Left ventricle myocardium inferior (tissue), 1 donor: ENCODE measurements at regions not wholly inside any gene's neighbourhood (a gene's known extent, or its start where the extent isn't known, plus 50 kb on each side); places are given as distances from the start of the nearest gene placed in this dataset.

ENCODE experiments used
- DNase-seq: peaks from one replicate; pipeline ENCODE4 v3.0.0-alpha.2; 2020
- H3K27ac ChIP-seq: fragments of 200-600 bp; replicated peaks from 2 replicates; pipeline ENCODE4 v1.8.0; 2021
- H3K27me3 ChIP-seq: fragments of 200-600 bp; 2 replicates; pipeline ENCODE4 v1.8.0; 2021; ENCODE audit warnings: low read depth
- H3K36me3 ChIP-seq: fragments of 200-600 bp; 2 replicates; pipeline ENCODE4 v1.8.0; 2021
- H3K4me1 ChIP-seq: fragments of 200-600 bp; 2 replicates; pipeline ENCODE4 v1.8.0; 2021
- H3K4me3 ChIP-seq: fragments of 200-600 bp; 2 replicates; pipeline ENCODE4 v1.8.0; 2021; ENCODE audit warnings: mild to moderate bottlenecking, moderate library complexity
- H3K9me3 ChIP-seq: fragments of 200-600 bp; replicated peaks from 2 replicates; pipeline ENCODE4 v1.8.0; 2021
- intact Hi-C: fragments of 100-400 bp; cut with micrococcal nuclease; formaldehyde crosslinking; loops from one replicate; pipeline ENCODE4 v1.11.0; 2022
- TF ChIP-seq, protein P1 (sequence below): fragments of 200-600 bp; IDR thresholded peaks from 2 replicates; pipeline ENCODE4 v1.8.0; 2021; ENCODE audit warnings: antibody characterized with exemption, mild to moderate bottlenecking, borderline replicate concordance
- donor health status: DM: no; HTN: yes; CAD: no; lungs with severe emphysema.

GRCh38 chr4:185893500-185893899 is 81.5 kb upstream of the SORBS2 start:
- TF ChIP-seq, protein P1, sequence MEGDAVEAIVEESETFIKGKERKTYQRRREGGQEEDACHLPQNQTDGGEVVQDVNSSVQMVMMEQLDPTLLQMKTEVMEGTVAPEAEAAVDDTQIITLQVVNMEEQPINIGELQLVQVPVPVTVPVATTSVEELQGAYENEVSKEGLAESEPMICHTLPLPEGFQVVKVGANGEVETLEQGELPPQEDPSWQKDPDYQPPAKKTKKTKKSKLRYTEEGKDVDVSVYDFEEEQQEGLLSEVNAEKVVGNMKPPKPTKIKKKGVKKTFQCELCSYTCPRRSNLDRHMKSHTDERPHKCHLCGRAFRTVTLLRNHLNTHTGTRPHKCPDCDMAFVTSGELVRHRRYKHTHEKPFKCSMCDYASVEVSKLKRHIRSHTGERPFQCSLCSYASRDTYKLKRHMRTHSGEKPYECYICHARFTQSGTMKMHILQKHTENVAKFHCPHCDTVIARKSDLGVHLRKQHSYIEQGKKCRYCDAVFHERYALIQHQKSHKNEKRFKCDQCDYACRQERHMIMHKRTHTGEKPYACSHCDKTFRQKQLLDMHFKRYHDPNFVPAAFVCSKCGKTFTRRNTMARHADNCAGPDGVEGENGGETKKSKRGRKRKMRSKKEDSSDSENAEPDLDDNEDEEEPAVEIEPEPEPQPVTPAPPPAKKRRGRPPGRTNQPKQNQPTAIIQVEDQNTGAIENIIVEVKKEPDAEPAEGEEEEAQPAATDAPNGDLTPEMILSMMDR, result no peak
- intact Hi-C loops, result no loop called here
- H3K27me3 ChIP-seq, result no peaks in the 10 kb centered on the region
- no peaks in the 10 kb centered on the region for H3K4me1 ChIP-seq
- DNase-seq, result no peak
- no peaks in the 10 kb centered on the region for H3K36me3 ChIP-seq
- no peak overlapping the region for H3K27ac ChIP-seq
- H3K4me3 ChIP-seq, result no peak overlapping the region
- peaks cover 8% of the 10 kb centered on the region for H3K9me3 ChIP-seq

DNA sequence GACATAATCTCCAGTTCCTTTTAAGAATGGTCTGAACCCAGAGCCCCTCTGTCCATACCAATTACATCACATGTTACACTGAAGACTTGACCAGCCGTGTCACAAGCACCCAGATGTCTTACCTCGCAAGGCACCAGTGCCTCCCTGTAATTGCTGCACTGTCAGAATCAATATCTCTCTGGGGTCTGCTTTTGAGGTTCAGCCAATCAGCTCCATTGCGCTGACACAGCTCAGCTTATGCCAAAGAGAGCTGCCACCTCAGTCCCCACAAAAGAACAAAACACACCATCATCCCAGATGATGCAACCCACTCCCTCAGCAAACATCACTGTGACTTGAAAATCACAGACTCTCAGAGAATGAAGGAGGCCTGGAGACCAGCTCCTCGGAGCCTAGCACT is 82.5 kb upstream of the SORBS2 start:
- H3K4me1 ChIP-seq, result no peaks in the 10 kb centered on the region
- no peak overlapping the region for H3K27ac ChIP-seq
- no peak overlapping the region for H3K4me3 ChIP-seq
- TF ChIP-seq, protein P1, result no peak
- no peaks in the 10 kb centered on the region for H3K36me3 ChIP-seq
- no peaks in the 10 kb centered on the region for H3K27me3 ChIP-seq
- DNase-seq, result no peak
- intact Hi-C loops, result no loop called here
- H3K9me3 ChIP-seq, result no peaks in the 10 kb centered on the region

- TF ChIP-seq, protein P1, result no peak
- Histone ChIP-seq H3K27ac (no peak overlapping the region), H3K27me3 (no peaks in the 10 kb centered on the region), H3K4me3 (no peak overlapping the region), H3K9me3 (no peaks in the 10 kb centered on the region), H3K36me3 (no peaks in the 10 kb centered on the region), H3K4me1 (no peaks in the 10 kb centered on the region)
- no peak for DNase-seq
- intact Hi-C loops, result no loop called here
Measured at GRCh38 chr4:185895351-185895750, 83.4 kb upstream of the SORBS2 start.

DNA sequence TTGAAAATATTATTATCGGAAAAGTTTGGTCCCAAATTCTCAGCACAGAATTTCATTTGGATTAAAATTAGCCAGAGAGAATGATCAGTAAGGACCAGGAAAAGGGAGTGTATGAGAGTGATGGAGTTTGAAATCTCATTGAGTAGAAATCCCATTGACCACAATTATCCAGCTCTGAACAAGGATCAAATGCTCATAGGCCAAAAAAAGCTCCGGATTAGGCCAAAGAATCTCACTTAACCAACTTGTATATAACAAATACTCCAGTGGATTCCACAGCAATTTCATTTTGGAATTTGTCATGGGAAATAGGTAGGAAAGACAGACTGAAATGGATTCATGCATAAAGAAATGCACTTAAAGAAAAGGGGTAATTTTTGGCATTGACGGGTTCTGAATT is 83.9 kb upstream of the SORBS2 start:
- no peak overlapping the region for H3K4me3 ChIP-seq
- TF ChIP-seq, protein P1, result no peak
- no peak for DNase-seq
- intact Hi-C loops, result no loop called here
- H3K9me3 ChIP-seq, result no peaks in the 10 kb centered on the region
- H3K27ac ChIP-seq, result no peak overlapping the region
- H3K27me3 ChIP-seq, result no peaks in the 10 kb centered on the region
- no peaks in the 10 kb centered on the region for H3K4me1 ChIP-seq
- no peaks in the 10 kb centered on the region for H3K36me3 ChIP-seq

DNA sequence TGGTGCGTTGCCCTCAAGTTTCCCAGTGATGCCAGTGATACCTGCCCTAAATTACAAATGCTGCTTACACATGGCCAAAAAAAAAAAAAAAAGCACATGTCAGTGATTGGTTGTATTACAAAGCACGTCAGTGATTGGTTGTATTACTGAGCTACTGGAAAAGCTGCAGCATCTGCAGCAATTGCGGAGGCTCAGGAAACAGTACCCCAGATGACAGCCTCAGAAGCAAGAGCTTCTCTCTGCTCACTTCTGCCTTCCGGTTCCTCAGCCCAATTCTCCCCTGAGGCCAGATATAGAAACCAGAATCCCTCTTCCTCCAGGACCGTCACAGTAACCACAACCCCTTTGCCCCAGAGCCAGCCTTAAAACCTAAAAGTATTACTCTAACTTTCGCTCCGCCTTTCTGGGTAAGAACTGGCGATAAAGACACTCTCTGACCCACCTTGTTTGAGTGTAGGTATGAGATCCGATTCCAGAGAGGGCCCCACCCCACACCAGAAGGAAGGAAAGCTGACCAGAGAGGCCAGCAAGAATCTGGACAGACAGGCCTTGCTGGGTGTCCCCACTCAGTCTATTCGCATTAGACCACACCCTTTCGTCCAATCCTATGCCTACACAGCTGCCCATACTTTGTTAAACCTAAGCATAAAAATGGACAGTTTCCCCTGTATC is 85.0 kb upstream of the SORBS2 start:
- intact Hi-C loops, result no loop called here
- TF ChIP-seq, protein P1, result no peak

DNA sequence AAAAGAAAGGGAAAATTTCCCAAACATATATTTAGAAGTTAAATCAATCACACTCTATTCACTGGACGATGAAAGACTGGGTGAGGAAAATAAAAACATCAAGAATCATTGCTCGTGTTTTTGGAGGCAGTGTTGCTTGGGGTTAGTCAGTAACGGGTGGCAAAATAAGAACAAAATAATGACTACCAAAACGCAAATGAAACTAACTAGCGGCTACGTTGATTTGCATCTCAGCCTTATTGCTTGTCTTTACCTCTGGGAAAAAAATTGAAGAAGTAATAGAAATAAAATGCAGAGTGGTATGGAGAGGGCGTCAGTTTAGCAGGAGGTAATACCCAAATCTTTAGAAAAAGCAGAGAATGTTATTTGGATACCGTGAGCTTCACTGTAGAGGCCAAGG is 86.4 kb upstream of the SORBS2 start:
- no peak overlapping the region for H3K27ac ChIP-seq
- H3K36me3 ChIP-seq, result no peaks in the 10 kb centered on the region
- intact Hi-C loops, result no loop called here
- no peak overlapping the region for H3K4me3 ChIP-seq
- DNase-seq, result no peak
- no peaks in the 10 kb centered on the region for H3K27me3 ChIP-seq
- H3K9me3 ChIP-seq, result no peaks in the 10 kb centered on the region
- H3K4me1 ChIP-seq, result no peaks in the 10 kb centered on the region
- TF ChIP-seq, protein P1, result no peak

More for the DNA sequence above, 85.0 kb upstream of the SORBS2 start:
- DNase-seq, result no peak
- Histone ChIP-seq H3K4me3 (no peak overlapping the region), H3K36me3 (no peaks in the 10 kb centered on the region), H3K4me1 (no peaks in the 10 kb centered on the region), H3K9me3 (no peaks in the 10 kb centered on the region), H3K27ac (no peak overlapping the region), H3K27me3 (no peaks in the 10 kb centered on the region)
